Neural cell (in vitro differentiated cells): ENCODE measurements at regions not wholly inside any gene's neighbourhood (a gene's known extent, or its start where the extent isn't known, plus 50 kb on each side); places are given as distances from the start of the nearest gene placed in this dataset.

Source experiments
- H2AFZ ChIP-seq: fragments of 200-600, 300-800 bp; sonication (generic), shearing (Covaris generic); 2 replicates; pipeline ENCODE4 v1.6.0; 2014; ENCODE audit warnings: low read depth, mild to moderate bottlenecking, antibody characterized with exemption, low read length, moderate library complexity
- H3F3A ChIP-seq: fragments of 200-600 bp; shearing (Covaris generic); 2 replicates; pipeline ENCODE4 v1.6.1; 2016; ENCODE audit warnings: mild to moderate bottlenecking, moderate library complexity, mixed read lengths, antibody characterized with exemption, low read length; ENCODE audit not compliant: insufficient read depth, poor library complexity, severe bottlenecking
- H3K27ac ChIP-seq: fragments of 200-600, 300-800 bp; sonication (generic), shearing (Covaris generic); 2 replicates; pipeline ENCODE4 v1.5.1; 2014; ENCODE audit warnings: mild to moderate bottlenecking, low read length, moderate library complexity
- H3K27me3 ChIP-seq: fragments of 300-800, 200-600 bp; sonication (generic), shearing (Covaris generic); 2 replicates; pipeline ENCODE4 v1.6.0; 2014; ENCODE audit warnings: mild to moderate bottlenecking, low read depth, low read length, moderate library complexity; ENCODE audit not compliant: insufficient read depth
- H3K36me3 ChIP-seq: fragments of 300-800, 200-600 bp; sonication (generic), shearing (Covaris generic); 2 replicates; pipeline ENCODE4 v1.5.1; 2014; ENCODE audit warnings: mild to moderate bottlenecking, antibody characterized with exemption, low read length, moderate library complexity; ENCODE audit not compliant: insufficient read depth
- H3K4me2 ChIP-seq: fragments of 300-800, 200-600 bp; sonication (generic), shearing (Covaris generic); 2 replicates; pipeline ENCODE4 v1.6.0; 2014; ENCODE audit warnings: mild to moderate bottlenecking, low read length
- H3K4me3 ChIP-seq: fragments of 300-800, 200-600 bp; sonication (generic), shearing (Covaris generic); 2 replicates; pipeline ENCODE4 v1.5.1; 2014; ENCODE audit warnings: mild to moderate bottlenecking, low read length, moderate library complexity
- H3K79me2 ChIP-seq: fragments of 200-600 bp; shearing (Covaris generic); replicated peaks from 2 replicates; pipeline ENCODE4 v1.6.0; 2014; ENCODE audit warnings: mild to moderate bottlenecking, low read length, moderate library complexity; ENCODE audit not compliant: insufficient read depth
- H3K9ac ChIP-seq: fragments of 300-800, 200-600 bp; sonication (generic), shearing (Covaris generic); 2 replicates; pipeline ENCODE4 v1.6.1; 2016; ENCODE audit warnings: mild to moderate bottlenecking, low read length, mixed read lengths
- H3K9me2 ChIP-seq: fragments of 200-600 bp; shearing (Covaris generic); 2 replicates; pipeline ENCODE4 v1.6.1; 2016; ENCODE audit warnings: mild to moderate bottlenecking, low read length, mixed read lengths; ENCODE audit not compliant: insufficient read depth
- H3K9me3 ChIP-seq: fragments of 200-600, 300-800 bp; sonication (generic), shearing (Covaris generic); 2 replicates; pipeline ENCODE4 v1.6.1; 2016; ENCODE audit warnings: mild to moderate bottlenecking, mixed run types, low read length, moderate library complexity, mixed read lengths
- H4K20me1 ChIP-seq: fragments of 200-600 bp; shearing (Covaris generic); 2 replicates; pipeline ENCODE4 v1.6.1; 2016; ENCODE audit warnings: mild to moderate bottlenecking, mixed run types; ENCODE audit not compliant: insufficient read depth
- CTCF ChIP-seq: fragments of 450-650 bp; IDR thresholded peaks from 2 replicates; pipeline ENCODE4 v1.5.1; 2014; ENCODE audit warnings: antibody characterized with exemption, mild to moderate bottlenecking, moderate library complexity; ENCODE audit not compliant: poor library complexity, severe bottlenecking
- EP300 ChIP-seq: fragments of 450-650 bp; conservative IDR thresholded peaks from 2 replicates; pipeline ENCODE4 v1.6.1; 2014; ENCODE audit warnings: antibody characterized with exemption, mild to moderate bottlenecking, moderate library complexity; ENCODE audit not compliant: poor library complexity, severe bottlenecking
- EZH2 ChIP-seq: fragments of 200-600, 300-800 bp; shearing (Covaris generic), sonication (generic); IDR thresholded peaks from 2 replicates; pipeline ENCODE4 v1.6.1; 2014; ENCODE audit warnings: antibody characterized with exemption, low read length, borderline replicate concordance, mild to moderate bottlenecking; ENCODE audit not compliant: insufficient read depth, poor library complexity, severe bottlenecking
- MXI1 ChIP-seq: fragments of 450-650 bp; conservative IDR thresholded peaks from 2 replicates; pipeline ENCODE4 v1.6.1; 2014; ENCODE audit warnings: antibody characterized with exemption, mild to moderate bottlenecking; ENCODE audit not compliant: poor library complexity, severe bottlenecking
- POLR2AphosphoS5 ChIP-seq: IDR thresholded peaks from 2 replicates; pipeline ENCODE4 v1.6.1; 2012
- RAD21 ChIP-seq: fragments of 450-650 bp; conservative IDR thresholded peaks from 2 replicates; pipeline ENCODE4 v1.6.1; 2014; ENCODE audit warnings: antibody characterized with exemption, mild to moderate bottlenecking, moderate library complexity
- SMC3 ChIP-seq: fragments of 450-650 bp; conservative IDR thresholded peaks from 2 replicates; pipeline ENCODE4 v1.6.1; 2014; ENCODE audit warnings: antibody characterized with exemption, mild to moderate bottlenecking, moderate library complexity; ENCODE audit not compliant: poor library complexity
- TAF1 ChIP-seq: IDR thresholded peaks from 2 replicates; pipeline ENCODE4 v1.6.1; 2012; ENCODE audit warnings: low read depth
- TF ChIP-seq, protein P1 (sequence below): IDR thresholded peaks from 2 replicates; pipeline ENCODE4 v1.6.1; 2012; ENCODE audit warnings: borderline replicate concordance

DNA sequence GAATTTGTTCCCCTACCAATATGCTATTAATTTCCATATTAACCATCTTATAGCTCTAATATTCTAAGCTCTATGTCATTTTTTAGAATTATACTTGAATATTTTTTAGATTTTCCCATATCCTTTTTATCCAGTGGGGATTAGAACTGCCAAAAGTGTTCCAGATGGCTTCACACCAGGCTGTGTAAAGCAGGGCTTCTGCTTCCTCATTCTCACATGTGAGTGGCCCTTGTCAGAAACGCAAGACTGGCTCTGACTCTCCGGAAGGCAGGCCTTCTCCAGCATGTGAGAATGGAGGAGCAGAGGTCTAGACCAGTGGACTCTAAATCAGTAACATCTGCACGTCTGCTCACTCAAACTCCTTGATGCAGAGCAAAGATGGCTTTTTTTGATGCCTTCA lies 650.1 kb downstream of the FGF9 start:
- H3K9me3 ChIP-seq = no peaks in the 10 kb centered on the region
- no peak overlapping the region for H3K27ac ChIP-seq
- no peak overlapping the region for H3K9ac ChIP-seq
- H3K4me3 ChIP-seq = no peak overlapping the region
- H3K27me3 ChIP-seq = no peaks in the 10 kb centered on the region
- TF ChIP-seq TAF1 (no peak), POLR2AphosphoS5 (no peak), CTCF (no peak), RAD21 (no peak), EP300 (no peak), EZH2 (no peak), SMC3 (no peak), MXI1 (no peak)
- TF ChIP-seq, protein P1, sequence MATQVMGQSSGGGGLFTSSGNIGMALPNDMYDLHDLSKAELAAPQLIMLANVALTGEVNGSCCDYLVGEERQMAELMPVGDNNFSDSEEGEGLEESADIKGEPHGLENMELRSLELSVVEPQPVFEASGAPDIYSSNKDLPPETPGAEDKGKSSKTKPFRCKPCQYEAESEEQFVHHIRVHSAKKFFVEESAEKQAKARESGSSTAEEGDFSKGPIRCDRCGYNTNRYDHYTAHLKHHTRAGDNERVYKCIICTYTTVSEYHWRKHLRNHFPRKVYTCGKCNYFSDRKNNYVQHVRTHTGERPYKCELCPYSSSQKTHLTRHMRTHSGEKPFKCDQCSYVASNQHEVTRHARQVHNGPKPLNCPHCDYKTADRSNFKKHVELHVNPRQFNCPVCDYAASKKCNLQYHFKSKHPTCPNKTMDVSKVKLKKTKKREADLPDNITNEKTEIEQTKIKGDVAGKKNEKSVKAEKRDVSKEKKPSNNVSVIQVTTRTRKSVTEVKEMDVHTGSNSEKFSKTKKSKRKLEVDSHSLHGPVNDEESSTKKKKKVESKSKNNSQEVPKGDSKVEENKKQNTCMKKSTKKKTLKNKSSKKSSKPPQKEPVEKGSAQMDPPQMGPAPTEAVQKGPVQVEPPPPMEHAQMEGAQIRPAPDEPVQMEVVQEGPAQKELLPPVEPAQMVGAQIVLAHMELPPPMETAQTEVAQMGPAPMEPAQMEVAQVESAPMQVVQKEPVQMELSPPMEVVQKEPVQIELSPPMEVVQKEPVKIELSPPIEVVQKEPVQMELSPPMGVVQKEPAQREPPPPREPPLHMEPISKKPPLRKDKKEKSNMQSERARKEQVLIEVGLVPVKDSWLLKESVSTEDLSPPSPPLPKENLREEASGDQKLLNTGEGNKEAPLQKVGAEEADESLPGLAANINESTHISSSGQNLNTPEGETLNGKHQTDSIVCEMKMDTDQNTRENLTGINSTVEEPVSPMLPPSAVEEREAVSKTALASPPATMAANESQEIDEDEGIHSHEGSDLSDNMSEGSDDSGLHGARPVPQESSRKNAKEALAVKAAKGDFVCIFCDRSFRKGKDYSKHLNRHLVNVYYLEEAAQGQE = no peak
- H3K36me3 ChIP-seq = no peaks in the 10 kb centered on the region
- H3F3A ChIP-seq = no peaks in the 10 kb centered on the region
- H2AFZ ChIP-seq = no peak overlapping the region
- H3K4me2 ChIP-seq = no peak overlapping the region
- no peaks in the 10 kb centered on the region for H3K79me2 ChIP-seq
- H4K20me1 ChIP-seq = no peaks in the 10 kb centered on the region
- H3K9me2 ChIP-seq = no peaks in the 10 kb centered on the region

DNA sequence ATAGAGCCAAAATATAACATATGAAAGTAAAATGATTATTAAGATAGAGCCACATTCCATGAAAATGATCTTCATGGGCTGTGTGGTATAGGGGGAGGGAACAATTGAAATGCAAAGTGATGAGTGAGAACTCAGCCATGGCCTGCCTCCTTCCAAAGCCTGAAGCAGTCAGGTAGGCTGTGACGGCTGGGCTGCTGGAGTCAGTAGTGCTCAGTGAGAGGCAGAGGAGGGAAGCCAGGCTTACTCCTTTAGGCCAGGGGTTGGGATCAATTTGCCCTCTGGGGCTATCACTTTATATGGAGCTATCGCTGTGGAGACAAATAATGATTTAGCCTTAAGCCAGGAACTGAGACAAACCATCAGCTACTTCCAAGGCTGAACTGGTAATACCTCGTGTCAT lies 654.9 kb downstream of the FGF9 start:
- no peaks in the 10 kb centered on the region for H3K9me2 ChIP-seq
- no peak overlapping the region for H2AFZ ChIP-seq
- no peak overlapping the region for H3K27ac ChIP-seq
- no peak overlapping the region for H3K4me2 ChIP-seq
- no peaks in the 10 kb centered on the region for H3K36me3 ChIP-seq
- H3F3A ChIP-seq = no peaks in the 10 kb centered on the region
- H4K20me1 ChIP-seq = no peaks in the 10 kb centered on the region
- H3K4me3 ChIP-seq = no peak overlapping the region
- H3K27me3 ChIP-seq = no peaks in the 10 kb centered on the region
- no peak for TF ChIP-seq MXI1
- TF ChIP-seq CTCF = no peak
- TF ChIP-seq SMC3 = no peak
- TF ChIP-seq, protein P1 = no peak
- no peak for TF ChIP-seq POLR2AphosphoS5
- no peak for TF ChIP-seq EZH2
- TF ChIP-seq RAD21 = no peak
- no peak for TF ChIP-seq EP300
- TF ChIP-seq TAF1 = no peak
- no peak overlapping the region for H3K9ac ChIP-seq
- H3K79me2 ChIP-seq = no peaks in the 10 kb centered on the region
- H3K9me3 ChIP-seq = no peaks in the 10 kb centered on the region
